Suprapubic skin (tissue), 4 donors: ENCODE measurements at regions not wholly inside any gene's neighbourhood (a gene's known extent, or its start where the extent isn't known, plus 50 kb on each side); places are given as distances from the start of the nearest gene placed in this dataset.

Experiments
- DNase-seq, 2 donors: peaks; one replicate each; pipeline ENCODE4 v3.0.0-alpha.2; 2019; ENCODE audit warnings: low spot score in 2 of 2
- H3K27ac ChIP-seq: fragments of 200-600 bp; sonication (generic); one replicate; pipeline ENCODE4 v1.5.1; 2019
- H3K27me3 ChIP-seq: fragments of 200-600 bp; sonication (generic); one replicate; pipeline ENCODE4 v1.5.1; 2019
- H3K36me3 ChIP-seq: fragments of 200-600 bp; sonication (generic); one replicate; pipeline ENCODE4 v1.5.1; 2019
- H3K4me1 ChIP-seq: fragments of 200-600 bp; sonication (generic); one replicate; pipeline ENCODE4 v1.5.1; 2019
- H3K4me3 ChIP-seq: fragments of 200-600 bp; sonication (generic); one replicate; pipeline ENCODE4 v1.5.1; 2019; ENCODE audit warnings: mild to moderate bottlenecking
- H3K9me3 ChIP-seq: fragments of 200-600 bp; sonication (generic); one replicate; pipeline ENCODE4 v1.5.1; 2019
- CTCF ChIP-seq, 2 donors: fragments of 200-600 bp in 1 of 2; fragments of 450-650 bp in 1 of 2; sonication (generic) in 1 of 2; IDR thresholded peaks; one replicate each; pipeline ENCODE4 v1.5.1; 2016 to 2019; ENCODE audit warnings: antibody characterized with exemption in 2 of 2, mild to moderate bottlenecking in 1 of 2, moderate library complexity in 1 of 2
- EP300 ChIP-seq: sonication (generic); formaldehyde crosslinking; IDR thresholded peaks from one replicate; pipeline ENCODE4 v1.6.1; 2017; ENCODE audit warnings: antibody characterized with exemption
- POLR2A ChIP-seq, 2 donors: fragments of 450-650 bp; IDR thresholded peaks; one replicate each; pipeline ENCODE4 v1.6.1; 2017; ENCODE audit warnings: antibody characterized with exemption in 2 of 2, mild to moderate bottlenecking in 2 of 2, moderate library complexity in 2 of 2
- POLR2AphosphoS5 ChIP-seq, 3 donors: sonication (generic); formaldehyde crosslinking; IDR thresholded peaks; one replicate each; pipeline ENCODE4 v1.6.1; 2017; ENCODE audit warnings: antibody characterized with exemption in 3 of 3
- WGBS: methylation state at CpG from one replicate; pipeline ENCODE4 v1.1.5; 2018; 5-methylcytosine and 5-hydroxymethylcytosine counted together

- H3K27me3 ChIP-seq: no peaks in the 10 kb centered on the region
- H3K27ac ChIP-seq: no peak overlapping the region
- H3K36me3 ChIP-seq: no peaks in the 10 kb centered on the region
- 74% methylated on average over 3 of the region's 3 CpGs for WGBS
- no peaks in the 10 kb centered on the region for H3K9me3 ChIP-seq
- H3K4me1 ChIP-seq: no peaks in the 10 kb centered on the region
- DNase-seq: no peak
- no peak overlapping the region for H3K4me3 ChIP-seq
- no peak for TF ChIP-seq POLR2AphosphoS5 (IDR thresholded peaks at IDR 0.05)
- TF ChIP-seq CTCF (IDR thresholded peaks at IDR 0.05): no peak
- TF ChIP-seq EP300: no peak
- no peak for TF ChIP-seq POLR2A (IDR thresholded peaks at IDR 0.05)
These were observed 281.5 kb downstream of the HTR1B start for GRCh38 chr6:77181749-77182148.

GRCh38 chr6:77180326-77180725 lies 283.0 kb downstream of the HTR1B start:
- 48% methylated on average over 3 of the region's 3 CpGs for WGBS
- H3K9me3 ChIP-seq: no peaks in the 10 kb centered on the region
- H3K4me1 ChIP-seq: no peaks in the 10 kb centered on the region
- DNase-seq: no peak
- H3K27ac ChIP-seq: no peak overlapping the region
- no peaks in the 10 kb centered on the region for H3K36me3 ChIP-seq
- no peak for TF ChIP-seq POLR2A (IDR thresholded peaks at IDR 0.05)
- no peaks in the 10 kb centered on the region for H3K27me3 ChIP-seq
- no peak overlapping the region for H3K4me3 ChIP-seq

GRCh38 chr6:77178821-77179220 lies 284.5 kb downstream of the HTR1B start:
- no peak for TF ChIP-seq EP300
- no peak for TF ChIP-seq CTCF (IDR thresholded peaks at IDR 0.05)
- TF ChIP-seq POLR2AphosphoS5 (IDR thresholded peaks at IDR 0.05): no peak
- no peak for TF ChIP-seq POLR2A (IDR thresholded peaks at IDR 0.05)
- Histone ChIP-seq H3K9me3 (no peaks in the 10 kb centered on the region), H3K27ac (no peak overlapping the region), H3K27me3 (no peaks in the 10 kb centered on the region), H3K4me1 (no peaks in the 10 kb centered on the region), H3K4me3 (no peak overlapping the region), H3K36me3 (no peaks in the 10 kb centered on the region)
- no peak for DNase-seq
- 67% methylated on average over 2 of the region's 2 CpGs for WGBS

- Histone ChIP-seq H3K4me1 (no peaks in the 10 kb centered on the region), H3K9me3 (peaks cover 4% of the 10 kb centered on the region), H3K36me3 (no peaks in the 10 kb centered on the region), H3K27me3 (no peaks in the 10 kb centered on the region), H3K27ac (no peak overlapping the region), H3K4me3 (no peak overlapping the region)
- TF ChIP-seq POLR2AphosphoS5 (IDR thresholded peaks at IDR 0.05): no peak
- TF ChIP-seq POLR2A (IDR thresholded peaks at IDR 0.05): no peak
- TF ChIP-seq CTCF (IDR thresholded peaks at IDR 0.05): no peak
- DNase-seq: no peak
These were observed 285.8 kb downstream of the HTR1B start for GRCh38 chr6:77177470-77177869.

GRCh38 chr6:77173472-77174074 lies 289.7 kb downstream of the HTR1B start:
- DNase-seq: no peak
- H3K4me3 ChIP-seq: no peak overlapping the region
- TF ChIP-seq EP300: no peak
- no peaks in the 10 kb centered on the region for H3K27me3 ChIP-seq
- H3K9me3 ChIP-seq: peaks cover 16% of the 10 kb centered on the region
- 92% methylated on average over 5 of the region's 7 CpGs for WGBS
- H3K4me1 ChIP-seq: no peaks in the 10 kb centered on the region
- H3K36me3 ChIP-seq: no peaks in the 10 kb centered on the region
- H3K27ac ChIP-seq: no peak overlapping the region

- no peak overlapping the region for H3K27ac ChIP-seq
- 93% methylated on average over 2 of the region's 6 CpGs for WGBS
- H3K36me3 ChIP-seq: no peaks in the 10 kb centered on the region
- TF ChIP-seq EP300 (no peak), POLR2A (IDR thresholded peaks at IDR 0.05) (no peak), CTCF (IDR thresholded peaks at IDR 0.05) (no peak), POLR2AphosphoS5 (IDR thresholded peaks at IDR 0.05) (no peak)
- H3K4me1 ChIP-seq: no peaks in the 10 kb centered on the region
- DNase-seq: no peak
- no peaks in the 10 kb centered on the region for H3K27me3 ChIP-seq
- peaks cover 16% of the 10 kb centered on the region for H3K9me3 ChIP-seq
- no peak overlapping the region for H3K4me3 ChIP-seq
These were observed 290.7 kb downstream of the HTR1B start for GRCh38 chr6:77172578-77172977.
